Mesenchymal stem cell (in vitro differentiated cells and primary cell): ENCODE measurements at regions not wholly inside any gene's neighbourhood (a gene's known extent, or its start where the extent isn't known, plus 50 kb on each side); places are given as distances from the start of the nearest gene placed in this dataset.
A peak's percentile ranks its signal among the peaks of the same experiment; 100 is the strongest.

Experiments used
- DNase-seq: peaks from one replicate; pipeline ENCODE4 v3.0.0-alpha.2; 2013
- H2AFZ ChIP-seq: one replicate; pipeline ENCODE4 v1.6.1; 2013; ENCODE audit warnings: low read depth, mild to moderate bottlenecking, control low read depth, inconsistent platforms, low read length, moderate library complexity
- H2AK5ac ChIP-seq: 2 replicates; pipeline ENCODE4 v1.6.1; 2013; ENCODE audit warnings: low read length, moderate library complexity, mild to moderate bottlenecking, inconsistent platforms; ENCODE audit not compliant: severe bottlenecking
- H2BK120ac ChIP-seq: one replicate; pipeline ENCODE4 v1.6.1; 2013; ENCODE audit warnings: low read depth, mild to moderate bottlenecking, inconsistent platforms, low read length, moderate library complexity
- H2BK12ac ChIP-seq, 2 experiments: one replicate each; pipeline ENCODE4 v1.6.1; 2013; ENCODE audit warnings: inconsistent platforms in 2 of 2, low read length in 2 of 2, mild to moderate bottlenecking in 2 of 2, moderate library complexity in 2 of 2, control low read depth in 1 of 2
- H2BK15ac ChIP-seq: one replicate; pipeline ENCODE4 v1.6.1; 2013; ENCODE audit warnings: mild to moderate bottlenecking, low read depth, inconsistent platforms; ENCODE audit not compliant: poor library complexity, severe bottlenecking
- H2BK5ac ChIP-seq: 2 replicates; pipeline ENCODE4 v1.6.1; 2013; ENCODE audit warnings: low read depth, mild to moderate bottlenecking, low read length, control low read depth, inconsistent platforms; ENCODE audit not compliant: poor library complexity, severe bottlenecking
- H3K14ac ChIP-seq, 2 experiments: one replicate each; pipeline ENCODE4 v1.6.1; 2013; ENCODE audit warnings: inconsistent platforms in 2 of 2, low read length in 2 of 2, control low read depth in 1 of 2, mild to moderate bottlenecking in 1 of 2, moderate library complexity in 1 of 2
- H3K18ac ChIP-seq, 2 experiments: one replicate each; pipeline ENCODE4 v1.6.1; 2013; ENCODE audit warnings: inconsistent platforms in 2 of 2, low read length in 2 of 2, control low read depth in 1 of 2, low read depth in 1 of 2, mild to moderate bottlenecking in 1 of 2
- H3K23ac ChIP-seq, 2 experiments: one replicate each; pipeline ENCODE4 v1.6.1; 2013; ENCODE audit warnings: inconsistent platforms in 2 of 2, low read length in 2 of 2, mild to moderate bottlenecking in 2 of 2, moderate library complexity in 2 of 2, control low read depth in 1 of 2
- H3K27ac ChIP-seq: 2 replicates; pipeline ENCODE4 v1.5.1; 2013; ENCODE audit warnings: mild to moderate bottlenecking, moderate library complexity, low read length, control low read depth, inconsistent platforms; ENCODE audit not compliant: poor library complexity, severe bottlenecking
- H3K27me3 ChIP-seq, 2 experiments: 2 replicates each; pipeline versions ENCODE4 v1.6.1 to v1.7.0; 2013; ENCODE audit warnings: low read length in 2 of 2, mild to moderate bottlenecking in 2 of 2, moderate library complexity in 2 of 2, control low read depth in 1 of 2, inconsistent platforms in 1 of 2; ENCODE audit not compliant: control insufficient read depth in 1 of 2, insufficient read depth in 1 of 2
- H3K36me3 ChIP-seq, 2 experiments: 2 replicates each; pipeline versions ENCODE4 v1.6.1 to v1.7.0; 2013; ENCODE audit warnings: low read length in 2 of 2, control low read depth in 1 of 2, inconsistent platforms in 1 of 2, low read depth in 1 of 2, mild to moderate bottlenecking in 1 of 2; ENCODE audit not compliant: insufficient read depth in 2 of 2, control insufficient read depth in 1 of 2
- H3K4ac ChIP-seq, 2 experiments: one replicate each; pipeline ENCODE4 v1.6.1; 2013; ENCODE audit warnings: inconsistent platforms in 2 of 2, low read length in 2 of 2, mild to moderate bottlenecking in 2 of 2, moderate library complexity in 2 of 2, control low read depth in 1 of 2, low read depth in 1 of 2
- H3K4me1 ChIP-seq: 2 replicates; pipeline ENCODE4 v1.6.1; 2013; ENCODE audit warnings: low read depth, low read length, control low read depth; ENCODE audit not compliant: control insufficient read depth, insufficient read depth
- H3K4me2 ChIP-seq: 2 replicates; pipeline ENCODE4 v1.6.1; 2013; ENCODE audit warnings: low read length, mild to moderate bottlenecking, inconsistent platforms; ENCODE audit not compliant: poor library complexity, severe bottlenecking
- H3K4me3 ChIP-seq, 2 experiments: 2 replicates each; pipeline versions ENCODE4 v1.5.1 to v1.7.0; 2013; ENCODE audit warnings: low read length in 2 of 2, mild to moderate bottlenecking in 2 of 2, control low read depth in 1 of 2, low read depth in 1 of 2; ENCODE audit not compliant: insufficient read depth in 1 of 2
- H3K79me1 ChIP-seq: replicated peaks from 2 replicates; pipeline ENCODE4 v1.6.1; 2013; ENCODE audit warnings: mild to moderate bottlenecking, control low read depth, low read length, inconsistent platforms; ENCODE audit not compliant: poor library complexity, severe bottlenecking
- H3K9ac ChIP-seq: 2 replicates; pipeline ENCODE4 v1.7.0; 2013; ENCODE audit warnings: mild to moderate bottlenecking, low read length, moderate library complexity
- H3K9me3 ChIP-seq: 2 replicates; pipeline ENCODE4 v1.7.0; 2013; ENCODE audit warnings: mild to moderate bottlenecking, low read length; ENCODE audit not compliant: control insufficient read depth
- H4K8ac ChIP-seq: one replicate; pipeline ENCODE4 v1.6.1; 2013; ENCODE audit warnings: inconsistent platforms, mild to moderate bottlenecking, low read length, moderate library complexity
- H4K91ac ChIP-seq: one replicate; pipeline ENCODE4 v1.6.1; 2013; ENCODE audit warnings: mild to moderate bottlenecking, low read length, inconsistent platforms
- WGBS: methylation state at CpG from one replicate; pipeline ENCODE4 v1.1.7; 2013; ENCODE audit warnings: mixed read lengths; 5-methylcytosine and 5-hydroxymethylcytosine counted together

DNA sequence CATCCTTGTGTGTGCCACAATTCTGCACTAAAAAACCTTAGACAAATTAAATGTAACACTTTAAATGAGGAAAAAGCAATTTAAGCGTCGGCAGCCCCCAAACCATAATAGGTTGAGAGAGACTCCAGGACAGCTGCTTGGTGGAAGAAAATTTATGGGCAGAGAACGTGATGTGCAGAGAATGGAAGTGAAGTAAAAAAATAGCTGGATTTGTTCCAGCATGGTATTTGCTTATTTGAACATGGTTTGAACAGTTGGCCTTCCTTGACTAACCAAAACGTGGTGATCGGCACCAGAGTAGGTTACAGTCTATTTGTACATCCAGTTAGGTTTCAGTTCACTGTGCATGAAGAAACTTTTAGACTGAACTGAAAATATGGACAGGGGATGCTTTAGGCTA, 343.0 kb upstream of the CPEB2 start:
- Histone ChIP-seq H2BK120ac (no peak overlapping the region), H3K9ac (no peak overlapping the region), H2BK15ac (no peak overlapping the region), H3K18ac (no peak overlapping the region), H3K4me3 (no peak overlapping the region), H3K23ac (no peak overlapping the region), H2BK5ac (no peak overlapping the region), H3K9me3 (peaks cover 2% of the 10 kb centered on the region), H2AK5ac (no peak overlapping the region), H3K4me2 (no peak overlapping the region), H2AFZ (no peak overlapping the region), H3K79me1 (no peaks in the 10 kb centered on the region), H3K4ac (no peak overlapping the region), H3K27me3 (no peaks in the 10 kb centered on the region), H3K4me1 (no peaks in the 10 kb centered on the region), H2BK12ac (no peak overlapping the region), H4K8ac (no peak overlapping the region), H3K27ac (no peak overlapping the region), H3K36me3 (no peaks in the 10 kb centered on the region), H3K14ac (no peak overlapping the region), H4K91ac (no peak overlapping the region)
- no peak for DNase-seq
- WGBS: 82% methylated on average over 5 of the region's 5 CpGs

DNA sequence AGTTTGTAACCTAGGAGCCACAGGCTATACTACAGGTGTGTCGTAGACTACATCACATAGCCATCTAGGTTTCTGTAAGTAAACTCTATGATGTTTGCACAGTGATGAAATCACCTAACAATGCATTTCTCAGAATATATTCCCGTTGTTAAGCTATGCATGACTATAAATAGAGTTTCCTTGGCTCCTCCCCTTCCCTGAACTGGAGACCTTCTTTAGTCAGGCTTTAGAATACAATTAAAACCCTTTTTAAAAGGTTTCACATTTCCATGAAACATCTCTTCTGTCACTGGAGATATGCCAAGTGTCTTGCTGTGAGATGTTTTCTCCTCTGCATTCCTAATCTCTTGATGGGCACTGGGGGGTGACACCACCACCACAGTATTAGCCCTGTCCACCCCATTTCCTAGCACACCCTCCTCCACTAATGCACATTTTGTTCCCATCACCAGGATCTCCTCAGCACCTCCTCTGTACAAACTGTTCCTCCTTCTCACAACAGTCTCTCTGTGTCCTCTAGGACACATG, 334.6 kb upstream of the CPEB2 start:
- Histone ChIP-seq H3K23ac (no peak overlapping the region), H3K14ac (no peak overlapping the region), H2AFZ (no peak overlapping the region), H2BK5ac (no peak overlapping the region), H2AK5ac (peak overlapping the region; percentile 87), H2BK12ac (no peak overlapping the region), H3K4me3 (no peak overlapping the region), H3K27ac (no peak overlapping the region), H4K8ac (no peak overlapping the region), H4K91ac (no peak overlapping the region), H3K18ac (no peak overlapping the region), H3K4me2 (no peak overlapping the region), H3K36me3 (no peaks in the 10 kb centered on the region), H3K9me3 (peaks cover 4% of the 10 kb centered on the region), H2BK15ac (no peak overlapping the region), H3K4ac (no peak overlapping the region), H3K4me1 (peaks cover 3% of the 10 kb centered on the region), H3K27me3 (no peaks in the 10 kb centered on the region), H3K79me1 (no peaks in the 10 kb centered on the region), H3K9ac (no peak overlapping the region), H2BK120ac (no peak overlapping the region)
- 78% methylated on average over 2 of the region's 2 CpGs for WGBS
- no peak for DNase-seq

DNA sequence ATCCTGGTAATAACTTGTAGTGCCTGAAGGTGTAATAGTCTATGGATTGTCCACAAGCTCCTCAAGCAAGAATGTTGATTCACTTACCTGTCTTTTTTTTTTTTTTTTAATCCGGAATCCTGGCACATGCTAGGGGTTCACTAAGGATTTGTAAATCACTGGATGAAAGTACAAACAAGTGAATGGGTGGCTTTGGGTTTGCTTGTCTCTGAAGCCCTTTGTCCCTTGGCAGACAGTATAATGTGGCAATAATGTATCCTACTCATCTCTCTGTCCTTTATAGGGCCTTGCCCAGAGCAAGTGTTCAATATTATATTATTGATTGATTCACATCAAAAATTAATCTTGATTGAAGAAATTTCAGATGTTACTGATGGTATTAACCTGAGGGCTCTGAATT, 334.0 kb upstream of the CPEB2 start:
- no peak for DNase-seq
- 100% methylated on average over 1 of the region's 1 CpG for WGBS
- Histone ChIP-seq H3K27ac (no peak overlapping the region), H3K4me2 (no peak overlapping the region), H2BK12ac (no peak overlapping the region), H3K4ac (no peak overlapping the region), H3K4me3 (no peak overlapping the region), H3K27me3 (no peaks in the 10 kb centered on the region), H3K4me1 (peaks cover 3% of the 10 kb centered on the region), H3K18ac (no peak overlapping the region), H3K79me1 (no peaks in the 10 kb centered on the region), H2AFZ (no peak overlapping the region), H2AK5ac (no peak overlapping the region), H3K9ac (no peak overlapping the region), H4K8ac (no peak overlapping the region), H3K9me3 (peaks cover 4% of the 10 kb centered on the region), H4K91ac (no peak overlapping the region), H2BK5ac (no peak overlapping the region), H2BK15ac (no peak overlapping the region), H3K14ac (no peak overlapping the region), H3K36me3 (no peaks in the 10 kb centered on the region), H3K23ac (no peak overlapping the region), H2BK120ac (no peak overlapping the region)

DNA sequence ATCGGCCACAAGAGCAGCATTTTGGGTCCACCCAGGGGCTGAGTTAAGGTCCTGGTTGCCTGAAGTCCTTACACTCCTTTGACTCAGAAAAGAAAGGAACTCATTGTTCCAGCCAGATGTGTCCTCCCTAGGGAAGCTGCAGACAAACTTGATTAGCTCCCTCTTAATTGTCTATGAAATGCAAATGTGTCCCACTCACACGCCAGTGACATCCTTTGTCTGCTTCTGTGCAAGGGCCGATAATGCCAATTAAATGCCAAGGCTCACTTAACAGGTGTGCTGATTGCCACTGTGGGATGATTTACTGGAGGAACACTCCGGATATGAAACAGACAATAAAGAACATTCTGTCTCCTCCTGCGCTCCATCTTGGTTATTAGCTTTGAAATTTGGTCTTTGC, 332.9 kb upstream of the CPEB2 start:
- Histone ChIP-seq H3K4me3 (no peak overlapping the region), H3K27ac (no peak overlapping the region), H3K9ac (no peak overlapping the region), H3K18ac (no peak overlapping the region), H2AFZ (no peak overlapping the region), H2BK15ac (no peak overlapping the region), H4K8ac (no peak overlapping the region), H3K9me3 (peaks cover 4% of the 10 kb centered on the region), H3K4ac (no peak overlapping the region), H3K27me3 (no peaks in the 10 kb centered on the region), H2BK5ac (no peak overlapping the region), H2AK5ac (no peak overlapping the region), H4K91ac (no peak overlapping the region), H2BK120ac (no peak overlapping the region), H3K79me1 (no peaks in the 10 kb centered on the region), H3K14ac (no peak overlapping the region), H3K36me3 (no peaks in the 10 kb centered on the region), H3K4me2 (no peak overlapping the region), H3K4me1 (peaks cover 3% of the 10 kb centered on the region), H3K23ac (no peak overlapping the region), H2BK12ac (no peak overlapping the region)
- no peak for DNase-seq
- 82% methylated on average over 5 of the region's 5 CpGs for WGBS
